Nephron (organoid): ENCODE measurements at regions not wholly inside any gene's neighbourhood (a gene's known extent, or its start where the extent isn't known, plus 50 kb on each side); places are given as distances from the start of the nearest gene placed in this dataset.

Source experiments
- H3K27ac Mint-ChIP-seq, 3 experiments: 2 replicates each; pipeline ENCODE4 v1.8.0; 2020; ENCODE audit warnings: mixed read lengths in 3 of 3, mild to moderate bottlenecking in 2 of 3, moderate library complexity in 1 of 3
- H3K27me3 Mint-ChIP-seq: 2 replicates; pipeline ENCODE4 v1.8.0; 2021; ENCODE audit warnings: low read depth, mild to moderate bottlenecking, moderate library complexity, mixed read lengths
- H3K36me3 Mint-ChIP-seq: 2 replicates; pipeline ENCODE4 v1.8.0; 2020; ENCODE audit warnings: low read depth, mixed read lengths
- H3K4me1 Mint-ChIP-seq: 2 replicates; pipeline ENCODE4 v1.8.0; 2020; ENCODE audit warnings: mixed read lengths
- H3K4me3 Mint-ChIP-seq, 3 experiments: 2 replicates each; pipeline ENCODE4 v1.8.0; 2020; ENCODE audit warnings: mild to moderate bottlenecking in 3 of 3, mixed read lengths in 3 of 3, moderate library complexity in 2 of 3
- H3K9me3 Mint-ChIP-seq: 2 replicates; pipeline ENCODE4 v1.8.0; 2020; ENCODE audit warnings: mixed read lengths
- CTCF ChIP-seq, 3 experiments: fragments of 200-600 bp; sonication (generic); IDR thresholded peaks; one replicate each; pipeline ENCODE4 v1.5.0; 2021; ENCODE audit warnings: antibody characterized with exemption in 3 of 3; ENCODE audit not compliant: unreplicated experiment in 3 of 3

DNA sequence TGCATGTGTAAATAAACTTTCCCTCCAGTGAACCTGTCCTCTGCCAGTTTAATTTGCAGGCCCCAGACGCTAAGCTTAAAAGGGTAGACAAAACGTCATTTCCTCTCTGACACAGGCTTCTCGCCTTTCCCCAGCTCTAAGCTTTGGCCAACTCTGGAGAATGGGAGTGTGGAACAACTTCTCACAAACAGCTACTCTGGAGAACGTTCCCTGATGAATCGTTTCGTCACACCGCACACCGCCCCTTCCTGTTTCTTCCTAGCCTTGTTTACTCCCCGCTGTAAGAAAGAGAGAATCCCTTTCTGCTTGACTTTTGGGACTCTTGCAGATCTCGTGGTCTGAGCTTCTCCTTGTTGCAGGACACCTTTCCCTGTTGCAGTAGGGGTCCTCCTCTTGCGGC is 564.2 kb downstream of the TCERG1L start:
- H3K27me3 Mint-ChIP-seq: peaks cover 49% of the 10 kb centered on the region
- H3K4me1 Mint-ChIP-seq: peaks cover 22% of the 10 kb centered on the region
- H3K27ac Mint-ChIP-seq: no peak overlapping the region
- H3K9me3 Mint-ChIP-seq: no peaks in the 10 kb centered on the region
- H3K36me3 Mint-ChIP-seq: no peaks in the 10 kb centered on the region
- no peak for TF ChIP-seq CTCF (IDR thresholded peaks at IDR 0.05; ENCODE audit: unreplicated experiment in 3 of 3)
- no peak overlapping the region for H3K4me3 Mint-ChIP-seq

- Mint-ChIP-seq H3K9me3 (no peaks in the 10 kb centered on the region), H3K4me1 (peaks cover 22% of the 10 kb centered on the region), H3K4me3 (no peak overlapping the region), H3K27me3 (peaks cover 48% of the 10 kb centered on the region), H3K27ac (no peak overlapping the region), H3K36me3 (no peaks in the 10 kb centered on the region)
- TF ChIP-seq CTCF (IDR thresholded peaks at IDR 0.05; ENCODE audit: unreplicated experiment in 3 of 3): no peak
These were observed 563.6 kb downstream of the TCERG1L start for GRCh38 chr10:130747946-130748345.

GRCh38 chr10:130748409-130749057 is 563.0 kb downstream of the TCERG1L start:
- H3K4me1 Mint-ChIP-seq: peaks cover 22% of the 10 kb centered on the region
- TF ChIP-seq CTCF (IDR thresholded peaks at IDR 0.05; ENCODE audit: unreplicated experiment in 3 of 3): no peak
- no peaks in the 10 kb centered on the region for H3K36me3 Mint-ChIP-seq
- peaks cover 48% of the 10 kb centered on the region for H3K27me3 Mint-ChIP-seq
- H3K9me3 Mint-ChIP-seq: no peaks in the 10 kb centered on the region
- H3K4me3 Mint-ChIP-seq: no peak overlapping the region
- H3K27ac Mint-ChIP-seq: no peak overlapping the region

GRCh38 chr10:130749911-130750310 is 561.6 kb downstream of the TCERG1L start:
- no peaks in the 10 kb centered on the region for H3K36me3 Mint-ChIP-seq
- TF ChIP-seq CTCF (IDR thresholded peaks at IDR 0.05; ENCODE audit: unreplicated experiment in 3 of 3): no peak
- H3K9me3 Mint-ChIP-seq: peaks cover 3% of the 10 kb centered on the region
- H3K4me3 Mint-ChIP-seq: no peak overlapping the region
- no peak overlapping the region for H3K27ac Mint-ChIP-seq
- H3K4me1 Mint-ChIP-seq: peaks cover 15% of the 10 kb centered on the region
- peaks cover 44% of the 10 kb centered on the region for H3K27me3 Mint-ChIP-seq

- peaks cover 44% of the 10 kb centered on the region for H3K27me3 Mint-ChIP-seq
- no peaks in the 10 kb centered on the region for H3K36me3 Mint-ChIP-seq
- H3K27ac Mint-ChIP-seq: no peak overlapping the region
- no peak overlapping the region for H3K4me3 Mint-ChIP-seq
- peaks cover 6% of the 10 kb centered on the region for H3K9me3 Mint-ChIP-seq
- H3K4me1 Mint-ChIP-seq: peaks cover 15% of the 10 kb centered on the region
- TF ChIP-seq CTCF (IDR thresholded peaks at IDR 0.05; ENCODE audit: unreplicated experiment in 3 of 3): no peak
These were observed 561.1 kb downstream of the TCERG1L start for GRCh38 chr10:130750441-130750840.

DNA sequence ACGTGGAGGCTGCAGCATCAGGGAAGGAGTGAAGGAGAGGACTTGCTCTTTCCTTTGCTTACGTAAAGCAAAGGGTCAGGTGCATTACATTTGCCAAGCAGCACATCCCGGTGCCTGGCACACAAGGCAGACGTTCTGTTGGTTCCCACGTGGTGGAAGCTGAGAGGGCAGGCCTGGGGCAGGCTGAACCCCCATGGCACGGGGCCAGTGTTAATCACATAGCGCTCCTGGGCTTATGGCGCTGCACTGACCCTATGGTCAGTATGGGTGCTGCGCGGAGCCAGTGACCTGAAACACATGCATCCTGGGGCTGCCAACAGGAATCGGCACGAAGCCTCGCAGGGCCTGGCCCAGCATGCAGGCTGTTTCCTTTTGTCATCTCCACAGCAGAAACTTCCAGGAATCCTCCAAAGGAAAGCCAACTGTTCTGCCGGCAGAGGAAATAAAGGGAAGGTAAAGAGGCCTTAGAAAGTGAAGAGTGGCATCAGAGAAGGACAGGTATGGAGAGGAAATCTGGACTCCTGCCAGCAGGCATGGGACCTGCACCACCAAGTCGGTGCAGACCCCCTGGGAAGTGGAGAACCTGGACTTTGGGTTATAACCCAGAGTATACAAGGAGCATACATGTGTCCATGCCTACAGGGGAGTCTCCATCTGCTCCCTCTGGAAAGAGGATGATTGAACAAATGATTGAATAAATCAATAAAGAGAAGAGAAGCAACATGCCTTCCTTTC is 560.2 kb downstream of the TCERG1L start:
- TF ChIP-seq CTCF (IDR thresholded peaks at IDR 0.05; ENCODE audit: unreplicated experiment in 3 of 3): no peak
- no peaks in the 10 kb centered on the region for H3K36me3 Mint-ChIP-seq
- peaks cover 15% of the 10 kb centered on the region for H3K4me1 Mint-ChIP-seq
- H3K27ac Mint-ChIP-seq: no peak overlapping the region
- no peak overlapping the region for H3K4me3 Mint-ChIP-seq
- H3K9me3 Mint-ChIP-seq: peaks cover 9% of the 10 kb centered on the region
- H3K27me3 Mint-ChIP-seq: peaks cover 40% of the 10 kb centered on the region
